NOMO-1 (cell line): ENCODE measurements at regions not wholly inside any gene's neighbourhood (a gene's known extent, or its start where the extent isn't known, plus 50 kb on each side); places are given as distances from the start of the nearest gene placed in this dataset.

Source experiments
- DNase-seq, 2 experiments: peaks; one replicate each; lab custom pipeline; 2025; ENCODE audit not compliant: unreplicated experiment in 2 of 2; lab: John Stamatoyannopoulos, UW

- no peak for DNase-seq
Measured at GRCh38 chr6:2471472-2471871, 226.1 kb upstream of the GMDS start.

GRCh38 chr6:2469428-2469827, 224.0 kb upstream of the GMDS start:
- DNase-seq = no peak

DNA sequence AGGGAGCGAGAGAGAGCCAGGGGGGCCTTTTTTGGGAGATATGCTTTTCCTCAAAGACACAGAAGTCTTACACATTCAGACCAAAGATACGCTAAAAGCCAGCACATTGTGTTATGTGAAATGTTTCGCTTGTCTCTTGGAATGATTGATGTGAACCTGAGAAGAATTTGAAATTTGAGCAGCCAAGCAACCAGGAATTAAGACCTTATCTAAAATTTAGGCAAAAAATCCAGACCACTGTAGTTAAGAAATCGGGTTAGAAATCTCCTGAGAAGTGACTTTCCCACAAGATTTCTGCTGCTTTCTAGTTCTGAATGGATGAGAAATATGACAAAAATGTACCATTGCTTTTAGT, 223.2 kb upstream of the GMDS start:
- DNase-seq = no peak

- DNase-seq = no peak
Measured at GRCh38 chr6:2467929-2468600, 222.7 kb upstream of the GMDS start.

DNA sequence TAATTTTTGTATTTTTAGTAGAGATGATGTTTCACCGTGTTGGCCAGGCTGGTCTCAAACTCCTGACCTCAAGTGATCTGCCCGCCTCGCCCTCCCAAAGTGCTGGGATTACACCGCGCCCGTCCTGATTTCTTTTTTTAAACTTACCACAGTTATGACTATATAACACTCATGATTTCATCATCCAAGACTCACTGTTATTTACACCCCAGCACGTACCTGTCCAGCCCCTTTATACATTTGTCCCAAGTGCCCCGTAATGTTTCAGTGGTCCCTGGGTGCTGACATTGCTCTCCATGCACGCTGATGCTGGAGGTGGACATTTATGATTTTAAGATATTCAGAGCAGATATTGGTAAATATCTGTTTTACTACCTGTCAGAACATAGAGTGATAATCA, 219.9 kb upstream of the GMDS start:
- DNase-seq = no peak

GRCh38 chr6:2464641-2465040, 219.2 kb upstream of the GMDS start:
- no peak for DNase-seq

- no peak for DNase-seq
Measured at GRCh38 chr6:2462831-2463230, 217.4 kb upstream of the GMDS start.

DNA sequence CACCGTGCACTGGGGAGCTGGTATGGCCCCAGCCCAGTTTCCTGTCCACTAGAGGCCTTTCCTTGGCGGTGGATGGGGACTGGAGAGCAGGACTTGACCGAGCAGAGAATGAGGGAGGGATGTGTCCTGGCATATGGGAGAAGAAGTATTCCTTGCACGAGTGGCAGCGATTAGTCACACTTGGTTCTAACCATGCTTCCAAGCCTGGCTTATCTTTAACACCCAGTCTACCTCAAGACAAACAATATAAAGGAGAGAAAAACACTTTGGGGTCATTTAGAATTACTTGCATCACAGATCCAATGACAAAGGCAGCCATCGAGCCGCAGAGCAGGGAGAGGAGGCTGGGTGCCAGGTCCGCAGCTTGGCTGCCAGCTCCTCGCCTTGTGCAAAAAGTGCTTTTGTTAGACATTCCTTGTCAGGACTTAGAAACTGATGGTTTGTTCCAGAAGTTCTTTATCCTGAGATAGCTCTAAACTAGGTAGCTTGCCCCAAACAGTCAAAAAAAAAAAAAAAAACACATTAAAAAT, 214.9 kb upstream of the GMDS start:
- DNase-seq = no peak

GRCh38 chr6:2454180-2454579, 208.8 kb upstream of the GMDS start:
- no peak for DNase-seq

DNA sequence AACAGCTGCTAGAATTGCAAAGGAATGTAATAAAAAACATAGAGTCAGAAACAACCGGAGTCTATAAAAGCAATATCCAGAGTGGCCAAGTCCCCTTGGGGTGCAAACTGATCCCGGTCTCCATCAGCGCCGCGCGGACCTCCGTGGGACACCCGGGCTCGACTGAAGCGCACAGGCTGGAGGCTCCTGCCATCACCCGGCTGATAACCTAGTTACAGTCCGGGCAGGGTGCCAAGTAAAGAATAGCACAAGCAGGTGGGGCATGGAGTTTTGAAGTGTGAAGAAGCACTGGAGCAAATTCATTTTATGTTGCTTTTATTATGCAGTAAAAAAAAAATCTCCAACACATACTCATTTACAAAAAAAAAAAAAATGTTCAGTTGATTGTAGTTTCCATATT, 205.1 kb upstream of the GMDS start:
- DNase-seq = no peak

DNA sequence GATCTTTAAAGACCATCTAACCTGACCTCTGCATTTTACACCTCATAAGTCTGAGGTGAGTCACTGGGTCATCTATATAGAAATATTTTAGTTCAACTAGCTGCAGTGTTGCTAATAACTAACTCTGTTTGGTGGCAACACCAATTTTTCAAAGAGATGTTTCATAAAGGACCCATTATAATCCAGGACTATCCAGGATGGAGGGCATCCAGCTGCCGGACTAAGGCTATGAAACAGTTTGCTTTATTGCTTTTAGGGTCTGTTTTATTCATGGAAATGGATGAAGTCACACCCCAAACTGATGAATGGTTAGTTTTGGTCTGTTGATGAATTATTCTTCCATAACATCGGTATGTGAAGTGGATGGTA, 204.2 kb upstream of the GMDS start:
- no peak for DNase-seq

DNA sequence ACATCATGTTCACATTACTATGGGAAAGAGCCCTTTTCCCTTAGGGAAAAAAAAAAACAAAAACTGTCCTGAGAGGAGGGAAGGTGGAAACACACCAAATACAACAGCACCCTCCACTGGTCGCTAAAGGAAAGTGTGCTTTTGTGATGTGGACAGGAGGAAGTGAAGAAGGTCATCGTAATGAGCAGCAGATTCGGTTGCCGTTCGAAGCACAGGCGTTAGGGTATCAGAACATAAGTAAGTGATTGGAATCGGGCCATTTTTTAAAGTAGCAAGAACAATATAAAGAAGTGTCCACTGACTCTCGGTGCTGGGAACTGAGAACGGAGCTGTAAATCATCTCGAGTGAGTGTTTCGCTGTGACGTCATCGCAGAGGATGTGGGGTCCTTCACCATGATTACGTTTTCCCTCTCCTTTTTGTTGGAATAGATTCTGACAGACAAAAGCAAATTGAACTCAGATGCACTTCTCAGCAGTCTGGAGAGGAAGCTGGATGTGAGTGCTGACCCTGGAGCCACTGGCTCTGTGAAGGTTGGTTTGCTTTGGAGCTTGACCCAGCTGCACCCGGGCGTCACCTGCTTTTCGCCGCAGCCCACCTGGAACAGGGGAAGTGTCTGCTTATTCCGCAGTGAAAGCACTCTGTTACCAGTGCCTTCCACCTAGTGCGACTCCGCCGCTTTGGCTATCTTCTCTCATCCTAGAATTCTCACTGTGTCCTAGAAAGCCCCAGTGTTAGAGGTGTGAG, 203.6 kb upstream of the GMDS start:
- DNase-seq = peak; percentile 48 to 84

GRCh38 chr6:2447931-2448330, 202.5 kb upstream of the GMDS start:
- no peak for DNase-seq

DNA sequence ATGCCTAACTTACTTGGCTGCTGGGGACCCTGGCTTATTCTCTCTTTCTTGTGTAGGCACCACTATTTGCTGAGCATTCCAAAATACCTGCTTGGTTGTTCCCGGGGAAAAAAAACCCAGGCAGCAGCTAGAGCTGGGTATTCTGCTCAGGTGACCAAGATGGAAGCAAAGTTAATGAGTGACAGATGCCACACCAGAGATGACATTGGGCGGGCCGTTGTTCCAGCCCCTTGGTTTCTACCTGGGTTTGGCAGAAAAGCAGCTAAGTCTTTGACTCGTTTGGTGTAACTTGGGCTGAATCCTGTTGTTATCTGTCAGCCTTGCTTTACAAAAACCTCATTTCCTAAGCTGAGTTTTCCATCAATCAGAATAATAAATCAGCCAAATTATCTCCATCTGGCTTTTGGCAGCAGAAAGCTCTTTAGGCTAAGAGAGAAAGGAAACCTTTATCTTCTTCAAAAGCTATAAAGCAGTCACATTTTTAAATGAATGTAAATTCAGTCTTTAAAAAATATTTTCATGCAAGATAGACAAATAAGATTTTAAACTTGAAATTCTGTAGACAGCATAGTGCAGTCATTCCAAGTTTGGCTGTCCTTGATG, 202.0 kb upstream of the GMDS start:
- DNase-seq = no peak

DNA sequence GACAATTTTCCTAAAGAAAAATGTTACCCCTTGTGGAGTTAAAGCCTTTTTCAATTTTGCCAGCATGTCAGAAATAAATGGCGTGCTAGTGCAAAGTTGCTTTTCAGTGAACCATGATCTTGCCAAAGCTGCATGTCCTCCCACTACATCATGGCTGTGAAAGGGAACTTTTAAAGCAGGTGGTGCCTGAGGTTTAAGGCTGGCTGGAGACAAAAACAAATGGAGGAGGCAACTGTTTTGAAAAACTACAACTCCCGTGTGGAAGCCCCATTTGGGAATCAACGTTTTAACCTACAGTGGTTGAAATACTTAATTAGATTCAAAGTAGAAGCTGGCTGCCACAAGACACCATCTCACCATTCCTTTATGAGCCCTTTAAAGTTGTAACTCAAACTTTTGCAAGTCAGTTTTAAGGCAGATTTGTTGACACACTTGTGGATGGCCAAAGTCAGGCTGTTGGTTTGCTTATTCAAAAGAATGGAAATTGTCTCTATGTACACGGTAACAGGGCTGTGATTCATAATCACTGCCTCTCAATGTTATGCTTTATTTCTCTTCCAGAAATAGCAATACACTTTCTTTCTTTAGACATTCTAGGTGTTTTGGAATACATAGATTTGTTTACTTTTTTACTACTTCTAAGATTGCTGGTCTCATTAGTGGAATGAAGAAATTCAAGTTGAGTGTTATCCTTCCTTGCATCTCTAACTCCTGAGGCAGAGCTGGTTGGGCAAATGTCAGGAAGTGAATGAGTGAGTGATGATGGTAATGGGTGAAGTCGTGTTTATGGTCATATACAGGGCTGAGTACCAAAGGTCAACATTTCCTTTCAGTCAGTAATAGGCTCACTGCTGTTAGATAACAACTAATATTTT, 196.4 kb upstream of the GMDS start:
- DNase-seq = no peak

DNA sequence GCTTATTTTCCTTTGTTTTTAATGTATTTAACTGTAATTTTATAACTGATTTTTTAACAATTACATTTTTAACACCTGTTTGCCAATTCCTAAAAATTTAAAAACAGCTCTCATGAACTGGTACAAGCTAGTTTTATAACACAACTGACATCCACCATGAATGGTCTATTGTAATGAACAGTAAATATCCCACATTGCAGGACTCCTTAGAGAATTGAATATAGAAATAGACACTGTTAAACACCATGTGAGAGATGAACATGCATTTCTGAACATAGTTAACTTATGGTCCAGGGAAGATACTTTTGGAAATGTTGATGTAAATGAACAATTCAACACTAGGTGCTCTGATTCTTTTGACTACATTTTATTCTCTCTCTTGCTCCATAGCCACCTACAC, 195.1 kb upstream of the GMDS start:
- no peak for DNase-seq

- DNase-seq = no peak
Measured at GRCh38 chr6:2439632-2440031, 194.2 kb upstream of the GMDS start.

DNA sequence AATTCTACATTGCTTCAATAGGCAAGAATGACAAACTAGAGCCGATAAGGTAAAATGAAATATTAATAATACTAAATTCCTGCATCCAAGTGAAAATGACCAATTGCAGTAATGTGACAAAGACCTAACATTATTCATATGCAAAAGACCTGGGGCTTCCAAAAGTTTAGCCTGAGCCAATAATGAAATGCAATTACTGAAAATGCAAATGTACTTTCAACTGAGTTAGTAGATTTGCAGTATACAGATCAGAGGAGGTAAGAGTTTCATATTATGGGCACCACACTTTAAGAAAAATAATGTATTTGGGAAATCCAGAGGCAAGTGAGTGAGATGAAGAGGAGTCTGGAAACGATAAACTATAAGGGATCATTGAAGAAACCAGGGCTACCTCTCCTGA, 193.7 kb upstream of the GMDS start:
- no peak for DNase-seq

DNA sequence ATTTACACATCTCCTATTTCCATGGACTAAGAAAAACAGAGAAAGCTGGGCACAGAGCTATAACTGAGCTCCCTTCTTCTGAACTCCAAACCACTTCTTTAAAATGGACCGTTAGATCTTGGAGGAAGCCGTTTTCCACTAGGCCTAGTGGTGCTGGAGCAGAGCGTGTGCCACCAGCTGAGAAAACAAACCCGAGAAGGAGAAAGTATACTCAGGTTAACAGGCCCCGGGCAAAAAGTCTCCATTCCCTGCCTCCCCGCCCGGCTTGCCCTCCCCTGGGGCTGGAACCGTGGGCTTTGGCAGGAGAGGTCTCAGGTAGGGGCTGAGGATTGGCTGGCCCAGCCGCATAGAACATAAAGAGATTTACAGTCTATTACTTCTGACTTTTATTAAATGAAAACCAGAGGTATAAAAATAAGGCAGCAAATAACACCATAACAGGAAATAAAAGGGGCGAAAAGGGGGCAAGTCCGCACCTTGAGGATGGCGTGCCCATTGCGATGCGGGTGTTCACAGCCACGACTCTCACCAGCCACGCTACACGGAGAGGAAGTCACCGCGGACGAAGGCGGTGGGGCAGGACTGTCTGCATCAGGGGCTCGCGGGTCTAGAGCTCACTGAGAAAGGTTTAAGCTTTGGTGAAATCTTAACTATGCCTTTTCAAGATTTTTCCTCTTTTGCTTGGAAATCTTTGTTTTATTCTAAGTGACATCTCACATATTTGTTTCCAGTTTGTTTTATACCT, 191.2 kb upstream of the GMDS start:
- DNase-seq = no peak

DNA sequence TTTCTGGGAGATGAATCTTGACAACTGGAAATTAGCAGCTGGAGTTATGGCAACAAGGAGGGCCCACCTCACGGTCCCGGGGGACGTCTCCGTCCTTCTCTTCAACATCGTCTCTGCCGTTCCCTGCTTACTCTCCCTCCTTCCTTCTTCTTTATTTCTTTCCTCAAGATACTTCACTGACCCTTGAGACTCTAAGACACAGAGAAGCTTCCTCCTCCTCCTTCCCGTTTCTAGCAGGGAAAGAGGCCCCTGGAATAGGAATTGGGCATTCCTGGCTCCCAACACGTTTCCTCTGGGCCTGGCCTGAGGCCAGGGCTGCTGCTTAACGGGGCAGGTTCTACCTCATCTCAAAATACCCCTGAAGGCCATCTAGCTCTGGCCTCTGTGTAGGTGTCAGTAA, 189.9 kb upstream of the GMDS start:
- no peak for DNase-seq
